Mesothelial cell of epicardium (in vitro differentiated cells): ENCODE measurements at regions not wholly inside any gene's neighbourhood (a gene's known extent, or its start where the extent isn't known, plus 50 kb on each side); places are given as distances from the start of the nearest gene placed in this dataset.
"Not testable (repeated sequence)": the region's sequence is repeated elsewhere in the genome, so short reads cannot be mapped to it uniquely, and the experiment has no call there.

ENCODE experiments used
- DNase-seq, 2 experiments: peaks; one replicate each; pipeline ENCODE4 v3.0.0; 2021; ENCODE audit warnings: low spot score in 2 of 2; ENCODE audit not compliant: unreplicated experiment in 2 of 2
- H3K27ac Mint-ChIP-seq: 2 replicates; pipeline ENCODE4 v1.8.0; 2021; ENCODE audit warnings: mixed read lengths
- H3K27me3 Mint-ChIP-seq: 2 replicates; pipeline ENCODE4 v1.8.0; 2021; ENCODE audit warnings: low read depth, mixed read lengths
- H3K36me3 Mint-ChIP-seq: 2 replicates; pipeline ENCODE4 v1.8.0; 2021; ENCODE audit warnings: mixed read lengths
- H3K4me1 Mint-ChIP-seq: 2 replicates; pipeline ENCODE4 v1.8.0; 2021; ENCODE audit warnings: mixed read lengths
- H3K4me3 Mint-ChIP-seq: 2 replicates; pipeline ENCODE4 v1.8.0; 2021; ENCODE audit warnings: mild to moderate bottlenecking, moderate library complexity, mixed read lengths
- H3K9me3 Mint-ChIP-seq: 2 replicates; pipeline ENCODE4 v1.8.0; 2021; ENCODE audit warnings: mixed read lengths
- TF ChIP-seq, protein P1 (sequence below): fragments of 200-600 bp; sonication (generic); IDR thresholded peaks from one replicate; pipeline ENCODE4 v1.5.0; 2021; ENCODE audit warnings: antibody characterized with exemption; ENCODE audit not compliant: unreplicated experiment

DNA sequence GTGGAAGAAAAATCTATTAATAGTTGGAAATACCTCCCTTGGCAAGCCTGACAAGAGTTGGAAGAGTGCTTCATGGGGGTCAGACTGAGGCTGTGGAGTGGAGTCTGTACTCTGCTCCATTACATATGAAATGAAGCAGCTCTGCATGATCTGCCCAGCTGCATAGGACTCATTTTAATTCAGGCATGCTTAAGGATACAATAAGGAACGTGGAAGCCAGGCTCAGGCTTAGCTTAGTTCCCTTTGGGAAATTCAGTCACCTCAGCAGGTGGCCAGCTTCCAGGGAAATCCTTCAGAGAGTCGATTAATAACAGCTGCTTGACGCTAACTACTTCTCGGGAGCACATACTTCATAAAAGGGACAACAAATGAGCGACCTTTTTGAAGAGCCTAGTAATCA is 1672.9 kb upstream of the WWC1 start:
- Mint-ChIP-seq H3K4me1 (peaks cover 16% of the 10 kb centered on the region), H3K4me3 (no peak overlapping the region), H3K9me3 (peaks cover 22% of the 10 kb centered on the region), H3K36me3 (peaks cover 9% of the 10 kb centered on the region), H3K27ac (no peak overlapping the region), H3K27me3 (no peaks in the 10 kb centered on the region)
- DNase-seq = no peak
- TF ChIP-seq, protein P1, sequence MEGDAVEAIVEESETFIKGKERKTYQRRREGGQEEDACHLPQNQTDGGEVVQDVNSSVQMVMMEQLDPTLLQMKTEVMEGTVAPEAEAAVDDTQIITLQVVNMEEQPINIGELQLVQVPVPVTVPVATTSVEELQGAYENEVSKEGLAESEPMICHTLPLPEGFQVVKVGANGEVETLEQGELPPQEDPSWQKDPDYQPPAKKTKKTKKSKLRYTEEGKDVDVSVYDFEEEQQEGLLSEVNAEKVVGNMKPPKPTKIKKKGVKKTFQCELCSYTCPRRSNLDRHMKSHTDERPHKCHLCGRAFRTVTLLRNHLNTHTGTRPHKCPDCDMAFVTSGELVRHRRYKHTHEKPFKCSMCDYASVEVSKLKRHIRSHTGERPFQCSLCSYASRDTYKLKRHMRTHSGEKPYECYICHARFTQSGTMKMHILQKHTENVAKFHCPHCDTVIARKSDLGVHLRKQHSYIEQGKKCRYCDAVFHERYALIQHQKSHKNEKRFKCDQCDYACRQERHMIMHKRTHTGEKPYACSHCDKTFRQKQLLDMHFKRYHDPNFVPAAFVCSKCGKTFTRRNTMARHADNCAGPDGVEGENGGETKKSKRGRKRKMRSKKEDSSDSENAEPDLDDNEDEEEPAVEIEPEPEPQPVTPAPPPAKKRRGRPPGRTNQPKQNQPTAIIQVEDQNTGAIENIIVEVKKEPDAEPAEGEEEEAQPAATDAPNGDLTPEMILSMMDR = no peak

DNA sequence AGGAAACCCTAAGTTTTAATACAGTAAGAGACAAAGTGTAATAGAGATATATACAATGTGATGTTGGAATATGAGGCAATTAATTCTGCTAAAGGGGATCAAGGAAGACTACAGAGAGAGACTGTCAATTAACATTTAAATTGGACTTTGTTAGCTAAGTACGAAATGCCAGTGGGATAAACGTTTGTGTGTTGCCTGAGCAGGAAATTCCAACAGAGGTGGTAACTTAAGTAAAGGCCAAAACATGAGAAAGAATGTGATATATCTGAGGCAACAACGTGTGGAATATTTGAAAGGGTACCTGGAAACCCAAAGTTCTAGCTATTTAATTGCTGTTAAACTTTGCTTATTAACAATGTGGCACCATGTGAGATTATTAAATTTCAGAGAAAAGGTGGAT is 1666.9 kb upstream of the WWC1 start:
- DNase-seq = no peak
- H3K9me3 Mint-ChIP-seq = peaks cover 24% of the 10 kb centered on the region
- TF ChIP-seq, protein P1 = no peak
- peak overlapping the region; percentile 86 for H3K27ac Mint-ChIP-seq
- peaks cover 27% of the 10 kb centered on the region for H3K4me1 Mint-ChIP-seq
- peaks cover 17% of the 10 kb centered on the region for H3K36me3 Mint-ChIP-seq
- no peaks in the 10 kb centered on the region for H3K27me3 Mint-ChIP-seq
- H3K4me3 Mint-ChIP-seq = no peak overlapping the region

DNA sequence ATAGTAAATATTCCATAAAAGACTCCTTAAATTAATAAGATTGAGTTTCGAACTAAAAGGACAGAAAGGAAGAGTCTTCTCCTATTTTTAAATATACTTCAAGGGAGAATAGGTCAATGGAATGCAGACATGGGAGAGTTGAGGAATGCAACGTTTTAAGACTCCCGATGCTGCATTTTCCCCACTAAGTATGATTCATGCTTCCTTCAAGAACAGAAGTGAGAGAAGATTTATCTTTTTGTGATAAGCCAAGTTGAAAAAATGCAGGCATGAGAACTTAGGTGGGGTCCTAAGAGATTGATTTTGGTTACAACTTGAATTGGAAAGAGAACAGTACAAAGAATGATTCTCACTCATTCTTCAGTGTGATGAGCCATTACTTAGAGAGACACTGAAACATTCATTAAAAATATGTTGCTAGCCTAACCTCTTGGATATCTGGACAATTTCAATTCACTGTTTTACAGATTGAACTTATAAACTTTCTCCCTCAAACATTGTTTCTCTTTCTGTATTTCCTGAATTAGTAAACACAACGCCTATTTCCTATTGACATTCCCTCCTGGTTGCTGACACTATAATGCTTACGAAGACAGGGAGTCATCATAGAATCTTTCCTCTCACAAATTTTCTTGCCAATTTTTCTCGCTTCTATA is 1666.1 kb upstream of the WWC1 start:
- no peak overlapping the region for H3K4me3 Mint-ChIP-seq

DNA sequence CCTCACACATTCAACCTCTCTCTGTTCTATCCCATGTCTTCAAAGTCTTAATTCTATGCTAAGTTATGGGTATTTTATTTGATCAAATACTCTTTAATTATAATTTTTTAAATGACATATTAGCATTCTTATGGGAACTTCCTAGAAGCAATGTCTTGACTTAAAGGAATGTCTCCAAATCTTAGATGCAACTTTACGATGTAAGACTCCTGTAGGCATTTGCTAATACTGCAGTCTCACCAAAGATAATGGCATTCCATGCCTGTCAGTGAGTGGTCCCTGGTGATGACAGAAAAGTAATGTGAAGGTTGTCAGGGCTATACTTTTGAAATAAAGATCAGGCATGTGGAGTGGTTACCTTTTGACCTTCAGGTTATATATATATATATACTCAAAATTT is 1654.2 kb upstream of the WWC1 start:
- H3K27me3 Mint-ChIP-seq = no peaks in the 10 kb centered on the region
- H3K36me3 Mint-ChIP-seq = no peaks in the 10 kb centered on the region
- no peak for DNase-seq
- peaks cover 34% of the 10 kb centered on the region for H3K4me1 Mint-ChIP-seq
- no peak overlapping the region for H3K27ac Mint-ChIP-seq
- no peak overlapping the region for H3K4me3 Mint-ChIP-seq
- TF ChIP-seq, protein P1 = no peak
- no peaks in the 10 kb centered on the region for H3K9me3 Mint-ChIP-seq

More for the DNA sequence above, 1666.1 kb upstream of the WWC1 start:
- Mint-ChIP-seq H3K27me3 (no peaks in the 10 kb centered on the region), H3K9me3 (peaks cover 32% of the 10 kb centered on the region), H3K36me3 (peaks cover 22% of the 10 kb centered on the region), H3K4me1 (peaks cover 27% of the 10 kb centered on the region), H3K27ac (peak overlapping the region; percentile 86)
- no peak for DNase-seq
- TF ChIP-seq, protein P1 = no peak

DNA sequence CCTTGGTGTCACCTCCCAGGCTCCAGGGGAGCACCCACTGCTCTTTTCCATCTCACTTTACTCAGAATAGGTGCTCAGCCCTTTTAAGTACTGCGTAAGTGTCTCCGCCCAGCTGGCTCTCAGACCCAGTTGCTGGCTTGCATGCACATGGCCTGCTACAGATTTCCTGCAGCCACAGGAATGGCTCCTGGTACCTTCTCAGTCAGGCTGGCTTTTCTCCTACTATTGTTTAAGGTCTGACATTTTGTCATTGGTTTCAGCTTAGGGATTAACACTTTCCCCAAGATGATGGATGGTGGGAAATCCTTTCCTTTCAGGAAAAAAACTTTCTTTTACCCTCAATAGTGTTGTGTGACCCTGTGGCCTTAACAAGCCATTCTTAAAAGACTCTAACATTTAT is 1652.3 kb upstream of the WWC1 start:
- Mint-ChIP-seq H3K4me3 (no peak overlapping the region), H3K4me1 (peaks cover 30% of the 10 kb centered on the region), H3K9me3 (peaks cover 7% of the 10 kb centered on the region), H3K27ac (peak overlapping the region; percentile 6), H3K27me3 (no peaks in the 10 kb centered on the region), H3K36me3 (peaks cover 3% of the 10 kb centered on the region)
- no peak for DNase-seq
- TF ChIP-seq, protein P1 = no peak

DNA sequence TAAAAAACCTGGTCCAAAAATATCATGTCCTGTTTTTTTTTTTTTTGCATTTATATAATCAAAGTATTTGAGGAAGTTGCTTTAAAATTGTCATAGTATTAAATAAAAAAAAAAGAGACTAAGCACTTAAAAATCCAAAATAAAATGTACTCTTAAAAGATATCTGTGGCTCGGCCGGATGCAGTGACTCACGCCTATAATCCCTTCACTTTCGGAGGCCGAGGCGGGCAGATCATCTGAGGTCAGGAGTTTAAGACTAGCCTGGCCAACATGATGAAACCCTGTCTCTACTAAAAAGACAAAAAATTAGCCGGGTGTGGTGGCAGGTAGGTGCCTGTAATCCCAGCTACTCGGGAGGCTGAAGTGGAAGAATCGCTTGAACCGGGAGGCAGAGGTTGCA is 1651.3 kb upstream of the WWC1 start:
- not testable (repeated sequence) for DNase-seq, H3K27me3 Mint-ChIP-seq, H3K36me3 Mint-ChIP-seq, H3K9me3 Mint-ChIP-seq
- Mint-ChIP-seq H3K4me1 (peaks cover 25% of the 10 kb centered on the region), H3K27ac (peak overlapping the region; percentile 47), H3K4me3 (peak overlapping the region; percentile 24)
